ENCODE measurements at regions not wholly inside any gene's neighbourhood (a gene's known extent, or its start where the extent isn't known, plus 50 kb on each side); places are given as distances from the start of the nearest gene placed in this dataset.
A peak's percentile ranks its signal among the peaks of the same experiment; 100 is the strongest.
"Not testable (repeated sequence)": the region's sequence is repeated elsewhere in the genome, so short reads cannot be mapped to it uniquely, and the experiment has no call there.

GRCh38 chr14:86072116-86072894 is 542.4 kb downstream of the FLRT2 start:
- DNase-seq (ENCODE audit: low spot score), result no peak

GRCh38 chr14:86066651-86067050 is 536.7 kb downstream of the FLRT2 start:
- no peak for DNase-seq (ENCODE audit: low spot score)

GRCh38 chr14:86065407-86065806 is 535.5 kb downstream of the FLRT2 start:
- no peak for DNase-seq (ENCODE audit: low spot score)

- DNase-seq (ENCODE audit: low spot score), result not testable (repeated sequence)
Observed at GRCh38 chr14:86064595-86064994, 534.7 kb downstream of the FLRT2 start.

GRCh38 chr14:86057018-86057667 is 527.2 kb downstream of the FLRT2 start:
- peak; percentile 33 for DNase-seq (ENCODE audit: low spot score)

- DNase-seq (ENCODE audit: low spot score), result no peak
Observed at GRCh38 chr14:86055512-86056075, 525.6 kb downstream of the FLRT2 start.

GRCh38 chr14:86052868-86053267 is 522.9 kb downstream of the FLRT2 start:
- no peak for DNase-seq (ENCODE audit: low spot score)

GRCh38 chr14:86050757-86051156 is 520.8 kb downstream of the FLRT2 start:
- no peak for DNase-seq (ENCODE audit: low spot score)

GRCh38 chr14:86050072-86050683 is 520.2 kb downstream of the FLRT2 start:
- no peak for DNase-seq (ENCODE audit: low spot score)

GRCh38 chr14:86039176-86039575 is 509.2 kb downstream of the FLRT2 start:
- no peak for DNase-seq (ENCODE audit: low spot score)

GRCh38 chr14:86038387-86039042 is 508.6 kb downstream of the FLRT2 start:
- peak; percentile 64 for DNase-seq (ENCODE audit: low spot score)

GRCh38 chr14:86035882-86036281 is 505.9 kb downstream of the FLRT2 start:
- DNase-seq (ENCODE audit: low spot score), result peak; percentile 11

GRCh38 chr14:86027990-86028389 is 498.0 kb downstream of the FLRT2 start:
- no peak for DNase-seq (ENCODE audit: low spot score)

GRCh38 chr14:86027144-86027543 is 497.2 kb downstream of the FLRT2 start:
- no peak for DNase-seq (ENCODE audit: low spot score)

GRCh38 chr14:86022031-86022629 is 492.2 kb downstream of the FLRT2 start:
- no peak for DNase-seq (ENCODE audit: low spot score)

- no peak for DNase-seq (ENCODE audit: low spot score)
Observed at GRCh38 chr14:86020841-86021240, 490.9 kb downstream of the FLRT2 start.

GRCh38 chr14:86015941-86016340 is 486.0 kb downstream of the FLRT2 start:
- no peak for DNase-seq (ENCODE audit: low spot score)

- no peak for DNase-seq (ENCODE audit: low spot score)
Observed at GRCh38 chr14:86015511-86015910, 485.6 kb downstream of the FLRT2 start.

- no peak for DNase-seq (ENCODE audit: low spot score)
Observed at GRCh38 chr14:86013641-86014040, 483.7 kb downstream of the FLRT2 start.

- no peak for DNase-seq (ENCODE audit: low spot score)
Observed at GRCh38 chr14:86012461-86012860, 482.5 kb downstream of the FLRT2 start.

- peak; percentile 2 for DNase-seq (ENCODE audit: low spot score)
Observed at GRCh38 chr14:86003998-86004397, 474.1 kb downstream of the FLRT2 start.

GRCh38 chr14:85996551-85996950 is 466.6 kb downstream of the FLRT2 start:
- DNase-seq (ENCODE audit: low spot score), result no peak
